Lung microvascular endothelial cell (primary cell): ENCODE measurements at regions not wholly inside any gene's neighbourhood (a gene's known extent, or its start where the extent isn't known, plus 50 kb on each side); places are given as distances from the start of the nearest gene placed in this dataset.

Source experiments
- DNase-seq, 2 donors: peaks; one replicate each; pipeline versions ENCODE4 v3.0.0 to v3.0.0-alpha.2; 2010; ENCODE audit warnings: low read depth in 2 of 2

DNA sequence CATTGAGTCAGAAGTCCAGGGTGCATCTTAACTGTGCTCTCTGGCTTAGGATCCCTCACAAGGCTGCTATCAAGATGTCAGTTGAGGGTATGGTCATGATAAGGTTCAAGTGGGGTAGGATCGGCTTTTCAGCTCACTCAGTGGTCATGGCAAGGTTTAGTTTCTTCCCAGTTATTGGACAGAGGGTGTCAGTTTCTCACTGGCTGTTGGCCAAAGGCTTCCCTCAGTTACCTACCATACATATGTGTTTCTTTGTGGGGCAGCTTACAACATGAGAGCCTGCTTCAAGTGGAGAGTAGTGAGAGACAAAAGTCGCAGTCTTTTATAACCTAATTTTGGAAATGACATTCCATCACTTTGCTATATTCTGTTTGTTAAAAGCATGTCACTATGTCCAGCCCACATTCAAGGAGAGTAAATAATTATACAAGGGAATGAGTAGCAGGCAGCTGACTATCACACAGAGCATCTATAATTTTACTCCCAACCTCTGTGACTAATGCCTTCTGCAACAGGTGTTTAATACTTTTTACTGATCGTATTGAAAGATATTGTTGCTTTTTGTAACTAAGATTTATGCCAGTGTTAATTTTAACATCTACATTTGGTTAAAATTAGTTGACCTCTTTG, 572.8 kb upstream of the FBXO33 start:
- no peak for DNase-seq

GRCh38 chr14:40003773-40004172, 571.5 kb upstream of the FBXO33 start:
- no peak for DNase-seq

DNA sequence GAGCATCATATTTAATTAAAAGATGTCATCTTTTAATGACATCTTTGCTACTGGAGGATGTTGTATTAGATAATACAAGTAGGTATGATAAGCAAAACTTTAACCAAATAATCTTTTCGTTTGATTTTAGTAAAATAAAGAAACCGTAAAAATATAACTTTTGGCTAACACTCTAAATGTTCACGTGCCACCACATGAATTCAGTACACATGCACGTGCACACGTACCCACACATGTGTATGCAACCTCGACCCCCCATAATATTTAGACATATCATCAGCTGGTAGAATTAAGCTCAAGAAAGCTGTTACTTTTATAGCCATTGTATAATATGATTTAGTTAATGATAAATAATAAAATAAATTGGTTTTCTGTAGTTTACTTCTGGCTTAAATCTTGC, 566.6 kb upstream of the FBXO33 start:
- no peak for DNase-seq

DNA sequence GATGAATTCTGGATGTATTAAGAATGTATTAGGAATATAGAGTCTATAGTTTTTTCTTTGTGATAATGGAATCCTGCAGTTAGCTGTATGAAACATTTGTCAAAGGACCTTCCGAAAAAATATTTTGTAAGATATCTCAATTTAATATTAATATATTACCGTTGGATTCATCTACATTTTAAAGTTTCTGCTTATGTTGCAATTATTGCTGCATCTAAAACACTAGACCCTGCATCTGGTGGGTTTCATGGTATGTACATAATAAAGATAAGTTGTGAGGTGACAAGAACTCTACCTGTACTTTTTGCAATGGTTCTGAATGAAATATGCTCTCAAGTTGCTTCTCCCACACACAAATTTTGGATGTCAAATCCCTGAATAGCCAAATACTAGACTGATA, 565.9 kb upstream of the FBXO33 start:
- DNase-seq, result no peak

- no peak for DNase-seq
These were observed 558.8 kb upstream of the FBXO33 start for GRCh38 chr14:39991041-39991440.

GRCh38 chr14:39988939-39989338, 556.7 kb upstream of the FBXO33 start:
- DNase-seq, result peak in 1 of 2 donors; percentile 2

GRCh38 chr14:39984323-39984722, 552.1 kb upstream of the FBXO33 start:
- DNase-seq, result no peak

DNA sequence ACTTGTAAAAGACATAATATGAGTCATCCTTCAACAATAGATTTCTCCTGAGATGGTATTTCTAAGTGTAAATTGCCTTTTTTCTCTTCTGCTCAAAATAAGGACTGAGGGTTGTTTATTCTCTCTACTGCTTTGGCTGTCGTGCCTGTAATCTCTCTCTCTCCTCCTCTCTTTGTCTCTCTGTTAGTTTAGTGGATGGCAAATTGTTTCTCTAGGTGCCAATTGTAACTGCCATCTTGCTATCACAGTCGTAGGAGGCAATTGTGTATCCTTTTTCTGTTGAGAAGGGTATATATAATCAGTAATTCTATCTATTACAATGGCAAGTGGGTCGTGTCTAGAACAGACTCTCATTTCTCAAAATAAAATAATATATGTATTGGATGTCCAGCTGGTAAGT, 545.0 kb upstream of the FBXO33 start:
- no peak for DNase-seq

DNA sequence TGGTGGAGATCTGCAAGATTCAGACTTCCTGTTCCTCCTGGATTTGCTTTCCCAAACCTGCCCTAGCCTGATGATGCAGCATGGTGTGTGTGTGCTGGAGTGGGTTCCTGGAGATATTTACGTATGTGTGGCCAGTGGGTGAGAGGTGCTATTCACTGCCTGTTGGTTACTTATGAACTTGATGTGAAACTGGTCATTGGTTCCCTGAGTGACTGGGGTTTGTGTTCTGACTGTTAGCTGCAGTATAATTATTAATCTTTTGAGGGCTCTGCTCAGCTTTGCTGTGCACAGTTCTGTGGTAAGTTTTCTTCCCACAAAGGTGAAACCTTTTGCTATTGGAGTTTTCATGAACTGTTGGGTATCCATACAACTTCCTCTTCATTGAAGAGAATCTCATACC, 541.8 kb upstream of the FBXO33 start:
- no peak for DNase-seq

DNA sequence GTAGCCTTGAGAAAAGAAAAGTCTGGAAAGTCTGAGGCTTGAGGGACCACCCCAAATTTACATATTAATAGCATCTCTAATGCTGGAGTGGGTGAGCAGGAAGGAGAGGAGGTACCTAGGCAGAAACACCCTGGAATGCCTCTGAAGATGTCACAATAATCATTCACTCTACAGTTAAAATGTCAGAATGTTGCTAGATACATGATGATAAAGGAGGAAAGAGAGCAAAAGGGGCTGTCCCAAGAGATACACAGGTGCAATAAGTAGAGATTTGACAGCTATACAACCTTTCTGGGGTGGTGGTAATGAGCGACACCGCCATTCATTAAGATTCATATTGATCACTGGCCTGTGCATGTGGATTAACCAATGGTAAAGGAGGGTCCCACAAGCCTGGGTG, 540.5 kb upstream of the FBXO33 start:
- DNase-seq, result no peak

- no peak for DNase-seq
These were observed 535.7 kb upstream of the FBXO33 start for GRCh38 chr14:39967885-39968284.

GRCh38 chr14:39957987-39958386, 525.8 kb upstream of the FBXO33 start:
- DNase-seq, result no peak

- DNase-seq, result no peak
These were observed 525.1 kb upstream of the FBXO33 start for GRCh38 chr14:39957290-39957689.

- DNase-seq, result no peak
These were observed 524.1 kb upstream of the FBXO33 start for GRCh38 chr14:39956372-39956771.

DNA sequence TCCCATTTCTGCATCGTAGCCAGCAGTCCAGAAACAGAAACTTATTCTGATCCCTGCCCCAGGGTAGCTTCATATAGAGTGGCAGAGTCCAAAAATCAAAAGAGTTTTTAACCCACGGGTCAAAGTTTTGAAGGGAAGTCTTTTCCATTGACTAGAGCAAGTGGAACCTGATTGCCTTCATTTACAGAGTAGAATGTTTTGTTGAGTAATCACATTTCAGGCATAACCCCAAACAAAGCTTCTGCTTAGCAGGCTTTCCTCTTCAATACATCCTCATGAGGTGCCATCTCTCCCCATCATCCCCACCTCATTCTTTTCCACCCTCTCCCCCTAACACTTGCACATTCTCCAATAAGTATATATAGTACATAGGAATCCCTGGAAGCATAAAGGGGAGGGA, 516.0 kb upstream of the FBXO33 start:
- DNase-seq, result no peak

DNA sequence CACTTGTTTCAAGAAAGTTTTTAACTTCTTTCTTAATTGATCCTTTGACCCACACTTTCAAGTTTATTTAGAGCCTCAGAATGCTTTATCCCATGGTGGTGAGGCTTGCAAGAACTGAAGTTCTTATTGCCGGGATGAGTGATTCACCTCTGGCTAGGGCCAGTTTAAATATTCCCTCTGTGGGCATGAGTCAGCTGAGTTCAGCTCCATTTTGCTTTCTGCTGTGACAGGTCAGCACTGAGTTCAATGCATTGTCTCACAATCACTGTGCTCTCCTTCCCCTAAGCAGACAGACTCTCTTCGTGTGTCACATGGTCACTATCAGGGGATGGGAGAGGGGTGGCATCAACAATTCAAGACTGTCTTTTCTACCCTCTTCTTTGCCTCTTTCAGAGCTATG, 514.6 kb upstream of the FBXO33 start:
- DNase-seq, result no peak

- DNase-seq, result no peak
These were observed 506.8 kb upstream of the FBXO33 start for GRCh38 chr14:39939023-39939422.

DNA sequence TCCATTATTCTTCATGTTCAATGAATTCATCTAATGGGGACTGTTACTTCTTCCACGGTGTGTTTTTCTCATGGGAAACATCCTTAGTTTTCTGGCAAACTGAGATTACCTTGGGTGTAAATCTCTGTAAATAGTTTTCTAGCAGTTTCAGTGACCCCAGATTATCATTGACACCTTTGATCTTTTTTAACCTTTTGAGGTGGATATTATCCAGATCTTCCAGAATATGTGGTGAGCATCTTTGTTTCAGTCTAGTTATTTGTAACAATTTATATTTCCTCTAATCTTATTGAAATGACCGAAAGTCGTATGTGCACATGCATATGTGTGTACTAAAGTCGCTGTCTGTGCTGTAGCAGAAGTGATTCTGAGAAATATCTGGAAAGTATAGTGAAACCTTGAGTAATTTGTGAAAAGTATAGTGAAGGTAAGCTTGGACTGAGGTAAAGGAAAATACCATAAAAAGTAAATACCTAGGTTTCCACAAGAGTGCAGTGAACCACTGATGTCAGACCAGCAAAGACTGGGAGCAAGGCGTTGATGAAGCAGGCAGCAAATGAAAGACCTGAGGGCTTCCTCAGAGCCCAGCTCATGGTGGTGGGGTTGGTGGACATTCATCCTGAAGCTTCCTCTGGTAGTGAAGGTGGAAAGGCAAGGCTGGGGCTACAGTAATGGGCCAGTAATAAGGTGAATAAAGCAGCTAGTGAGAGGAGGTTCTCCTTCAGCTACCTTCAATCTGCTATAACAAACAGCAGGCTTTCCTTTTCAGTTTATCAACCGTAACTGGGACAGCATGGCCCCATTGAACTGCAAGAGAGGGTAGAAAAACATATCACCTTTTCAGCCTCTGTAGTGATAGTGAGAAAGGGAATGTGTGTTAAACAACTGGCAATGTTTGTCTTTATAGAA, 480.2 kb upstream of the FBXO33 start:
- DNase-seq, result no peak

GRCh38 chr14:39897657-39898056, 465.4 kb upstream of the FBXO33 start:
- no peak for DNase-seq

DNA sequence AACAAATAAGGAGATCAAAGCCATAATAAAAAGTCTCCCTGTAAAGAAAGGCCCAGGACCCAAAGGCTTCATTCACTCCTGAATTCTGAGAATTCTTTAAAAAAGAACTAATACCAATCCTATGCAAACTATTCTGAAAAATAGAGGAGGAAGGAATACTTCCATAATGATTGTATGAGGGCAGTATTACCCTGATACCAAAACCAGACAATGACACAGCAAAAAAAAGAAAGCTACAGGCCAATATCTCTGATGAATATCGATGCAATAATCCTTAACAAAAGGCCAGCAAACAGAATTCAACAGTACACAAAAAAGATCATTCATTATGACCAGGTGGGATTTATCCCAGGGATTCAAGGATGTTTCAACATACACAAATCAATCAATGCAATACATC, 457.8 kb upstream of the FBXO33 start:
- no peak for DNase-seq

DNA sequence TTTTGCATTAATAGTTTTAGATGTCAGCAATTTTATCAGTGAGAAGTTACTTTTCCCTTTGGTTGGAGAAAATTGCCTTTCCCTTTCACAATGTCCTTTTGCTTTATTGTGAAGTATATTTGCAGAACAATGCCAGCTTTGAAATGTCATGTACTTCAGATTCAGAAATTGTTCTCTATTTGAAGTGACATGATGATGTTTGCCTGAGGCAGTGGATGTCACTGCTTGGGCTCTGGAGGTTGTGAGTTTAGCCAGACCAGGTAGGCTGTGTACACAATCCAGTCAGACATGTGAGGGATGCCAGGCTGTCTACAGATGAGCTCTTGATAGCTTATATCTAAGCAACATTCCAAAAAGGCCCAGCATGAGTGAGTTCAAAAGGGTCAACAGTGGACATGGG, 451.9 kb upstream of the FBXO33 start:
- DNase-seq, result no peak

DNA sequence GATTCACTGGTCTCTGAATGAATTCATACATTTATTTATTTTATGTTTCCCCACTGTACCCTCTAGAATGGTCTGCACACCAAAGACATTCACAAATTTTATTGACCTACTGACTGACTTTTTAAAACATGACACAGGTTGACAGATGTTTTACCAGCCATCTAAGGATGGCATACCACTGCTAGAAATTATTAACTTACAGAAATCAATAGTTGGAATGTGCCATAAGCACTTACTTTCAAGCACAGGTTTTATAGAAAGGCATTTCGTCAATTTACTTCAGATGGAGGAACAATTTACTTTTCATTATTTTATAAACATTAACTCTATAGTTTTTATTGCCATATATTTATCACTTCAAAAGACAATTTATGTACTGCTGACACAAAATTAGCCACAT, 448.7 kb upstream of the FBXO33 start:
- DNase-seq, result no peak

- no peak for DNase-seq
These were observed 448.0 kb upstream of the FBXO33 start for GRCh38 chr14:39880106-39880695.
